Breast epithelium (tissue), 3 donors: ENCODE measurements at regions not wholly inside any gene's neighbourhood (a gene's known extent, or its start where the extent isn't known, plus 50 kb on each side); places are given as distances from the start of the nearest gene placed in this dataset.
"Not testable (repeated sequence)": the region's sequence is repeated elsewhere in the genome, so short reads cannot be mapped to it uniquely, and the experiment has no call there.

Experiments used
- POLR2AphosphoS5 ChIP-seq, 3 donors: sonication (generic); formaldehyde crosslinking; IDR thresholded peaks; one replicate each; pipeline ENCODE4 v1.6.1; 2017; ENCODE audit warnings: antibody characterized with exemption in 3 of 3
- TF ChIP-seq, protein P1 (sequence below), 3 donors: fragments of 450-650 bp; IDR thresholded peaks; one replicate each; pipeline ENCODE4 v1.5.1; 2016 to 2017; ENCODE audit warnings: antibody characterized with exemption in 3 of 3, mild to moderate bottlenecking in 3 of 3, moderate library complexity in 3 of 3

DNA sequence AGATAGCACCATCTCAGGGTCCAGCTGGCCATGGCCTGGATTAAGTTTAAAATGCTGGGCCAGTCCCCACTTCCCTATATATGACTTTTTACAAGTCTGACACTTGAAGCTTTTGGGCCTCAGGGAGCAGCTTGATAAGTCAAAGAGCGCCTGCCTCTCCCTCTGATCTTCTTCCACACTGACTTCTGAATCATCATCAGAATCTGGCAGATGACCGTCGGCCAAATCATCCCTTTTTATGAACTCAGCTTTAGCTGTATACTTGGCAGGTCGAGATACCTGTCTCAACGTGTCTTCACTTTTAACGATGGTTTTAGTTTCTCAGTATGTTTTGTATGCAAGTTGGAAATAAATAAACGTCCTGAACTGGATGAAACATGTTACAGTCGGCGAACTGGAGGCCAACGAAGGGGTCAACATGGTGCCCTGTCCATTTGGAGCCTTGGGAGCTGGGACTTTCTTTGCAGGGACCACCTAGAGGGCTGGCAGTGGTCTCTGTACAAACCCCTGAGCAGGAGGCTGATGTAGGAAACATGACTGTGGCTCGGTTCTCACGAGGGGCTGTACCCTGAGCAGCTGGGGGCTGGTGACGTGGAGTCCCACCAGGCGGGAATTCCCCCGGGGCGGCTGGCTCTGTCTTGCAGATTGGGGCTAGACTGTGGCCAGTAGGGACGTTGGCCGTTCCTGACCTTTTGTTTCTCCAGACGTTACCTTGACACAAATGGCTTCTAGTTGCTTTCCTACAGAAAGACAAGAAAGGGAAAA, 153.8 kb upstream of the PRKX start:
- TF ChIP-seq POLR2AphosphoS5 (IDR thresholded peaks at IDR 0.05), result not testable (repeated sequence)
- TF ChIP-seq, protein P1, sequence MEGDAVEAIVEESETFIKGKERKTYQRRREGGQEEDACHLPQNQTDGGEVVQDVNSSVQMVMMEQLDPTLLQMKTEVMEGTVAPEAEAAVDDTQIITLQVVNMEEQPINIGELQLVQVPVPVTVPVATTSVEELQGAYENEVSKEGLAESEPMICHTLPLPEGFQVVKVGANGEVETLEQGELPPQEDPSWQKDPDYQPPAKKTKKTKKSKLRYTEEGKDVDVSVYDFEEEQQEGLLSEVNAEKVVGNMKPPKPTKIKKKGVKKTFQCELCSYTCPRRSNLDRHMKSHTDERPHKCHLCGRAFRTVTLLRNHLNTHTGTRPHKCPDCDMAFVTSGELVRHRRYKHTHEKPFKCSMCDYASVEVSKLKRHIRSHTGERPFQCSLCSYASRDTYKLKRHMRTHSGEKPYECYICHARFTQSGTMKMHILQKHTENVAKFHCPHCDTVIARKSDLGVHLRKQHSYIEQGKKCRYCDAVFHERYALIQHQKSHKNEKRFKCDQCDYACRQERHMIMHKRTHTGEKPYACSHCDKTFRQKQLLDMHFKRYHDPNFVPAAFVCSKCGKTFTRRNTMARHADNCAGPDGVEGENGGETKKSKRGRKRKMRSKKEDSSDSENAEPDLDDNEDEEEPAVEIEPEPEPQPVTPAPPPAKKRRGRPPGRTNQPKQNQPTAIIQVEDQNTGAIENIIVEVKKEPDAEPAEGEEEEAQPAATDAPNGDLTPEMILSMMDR (IDR thresholded peaks at IDR 0.05), result not testable (repeated sequence)
